Hepatocyte (in vitro differentiated cells): ENCODE measurements at regions not wholly inside any gene's neighbourhood (a gene's known extent, or its start where the extent isn't known, plus 50 kb on each side); places are given as distances from the start of the nearest gene placed in this dataset.

ENCODE experiments used
- CTCF ChIP-seq: fragments of 200-600 bp; sonication (generic); IDR thresholded peaks from 2 replicates; pipeline ENCODE4 v1.5.1; 2016; ENCODE audit warnings: antibody characterized with exemption, mild to moderate bottlenecking; ENCODE audit not compliant: poor library complexity
- EZH2 ChIP-seq: fragments of 200-600 bp; sonication (generic); IDR thresholded peaks from 2 replicates; pipeline ENCODE4 v1.6.1; 2016; ENCODE audit warnings: antibody characterized with exemption, mild to moderate bottlenecking, borderline replicate concordance

GRCh38 chr18:40032076-40032475 lies 1923.0 kb upstream of the PIK3C3 start:
- TF ChIP-seq CTCF (no peak), EZH2 (no peak)
